IMR-90 (cell line): ENCODE measurements at regions not wholly inside any gene's neighbourhood (a gene's known extent, or its start where the extent isn't known, plus 50 kb on each side); places are given as distances from the start of the nearest gene placed in this dataset.

Experiments
- BHLHE40 ChIP-seq: fragments of 150-350 bp; IDR thresholded peaks from 2 replicates; pipeline ENCODE4 v1.6.1; 2016; ENCODE audit warnings: mild to moderate bottlenecking, low read depth, low read length
- CEBPB ChIP-seq: IDR thresholded peaks from 2 replicates; pipeline ENCODE4 v1.6.1; 2012; ENCODE audit warnings: low read depth, low read length, improper control_type of control experiment
- FOS ChIP-seq: fragments of 150-350 bp; IDR thresholded peaks from 2 replicates; pipeline ENCODE4 v1.6.1; 2016; ENCODE audit warnings: low read depth, low read length
- POLR2A ChIP-seq: IDR thresholded peaks from 2 replicates; pipeline ENCODE4 v1.6.1; 2012; ENCODE audit warnings: mild to moderate bottlenecking, low read depth, low read length
- RAD21 ChIP-seq: IDR thresholded peaks from 2 replicates; pipeline ENCODE4 v1.6.1; 2012; ENCODE audit warnings: low read length, improper control_type of control experiment
- RFX5 ChIP-seq: IDR thresholded peaks from 2 replicates; pipeline ENCODE4 v1.8.0; 2012; ENCODE audit warnings: low read depth, mild to moderate bottlenecking, low read length, moderate library complexity
- TF ChIP-seq, protein P1 (sequence below): conservative IDR thresholded peaks from 2 replicates; pipeline ENCODE4 v1.5.1; 2012; ENCODE audit warnings: mild to moderate bottlenecking, low read depth, low read length, improper control_type of control experiment
- TF ChIP-seq, protein P2 (sequence below): fragments of 150-350 bp; IDR thresholded peaks from 2 replicates; pipeline ENCODE4 v1.6.1; 2017; ENCODE audit warnings: mild to moderate bottlenecking, antibody characterized with exemption, low read length, low read depth
- TF ChIP-seq, protein P3 (sequence below): fragments of 150-350 bp; IDR thresholded peaks from 2 replicates; pipeline ENCODE4 v1.6.1; 2016; ENCODE audit warnings: low read depth, mild to moderate bottlenecking, low read length, moderate library complexity, borderline replicate concordance

DNA sequence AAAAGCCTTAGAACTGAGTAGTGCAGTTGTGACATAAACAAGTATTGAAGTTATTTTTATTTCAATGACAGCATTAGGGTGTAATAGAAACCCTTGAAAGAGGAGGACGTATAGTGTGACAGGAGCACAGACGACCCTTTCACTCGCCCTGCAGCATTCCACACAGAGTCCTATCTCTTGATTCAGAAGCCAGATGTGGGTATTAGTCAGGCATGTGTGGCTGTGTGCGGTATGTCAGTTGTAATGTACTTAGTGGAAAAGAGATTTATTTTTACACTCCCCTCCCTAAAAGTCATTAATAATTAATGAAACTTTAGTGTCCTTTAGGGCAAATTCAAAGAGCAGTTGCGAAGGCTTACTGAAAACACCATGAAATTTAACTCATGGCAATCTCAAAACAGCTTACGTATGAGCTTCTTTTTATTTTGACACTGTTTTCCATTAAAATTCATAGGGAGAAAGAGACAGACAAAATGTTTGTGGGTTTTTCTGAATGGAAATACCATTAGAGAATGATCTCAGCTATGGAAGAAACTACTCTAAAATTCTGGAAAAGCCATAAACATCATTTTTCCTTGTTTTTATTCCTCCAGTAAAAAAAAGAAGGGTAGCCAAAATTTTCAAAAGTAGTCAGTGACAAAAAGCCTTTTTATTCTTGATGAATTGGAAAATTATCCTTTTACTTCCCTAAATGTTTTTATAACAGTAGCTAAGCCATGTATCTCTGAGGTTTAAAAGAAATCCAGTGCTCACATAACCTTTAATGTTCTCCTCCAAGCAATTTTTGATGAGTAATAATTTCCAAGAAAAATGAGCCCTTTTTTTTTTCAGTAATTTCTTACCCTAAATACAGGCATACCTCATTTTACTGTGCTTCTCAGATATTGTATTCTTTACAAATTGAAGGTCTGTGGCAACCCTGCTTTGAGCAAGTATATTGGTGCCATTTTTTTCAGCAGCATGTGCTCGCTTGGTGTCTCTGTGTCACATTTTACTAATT, 84.0 kb upstream of the DSEL start:
- TF ChIP-seq, protein P1, sequence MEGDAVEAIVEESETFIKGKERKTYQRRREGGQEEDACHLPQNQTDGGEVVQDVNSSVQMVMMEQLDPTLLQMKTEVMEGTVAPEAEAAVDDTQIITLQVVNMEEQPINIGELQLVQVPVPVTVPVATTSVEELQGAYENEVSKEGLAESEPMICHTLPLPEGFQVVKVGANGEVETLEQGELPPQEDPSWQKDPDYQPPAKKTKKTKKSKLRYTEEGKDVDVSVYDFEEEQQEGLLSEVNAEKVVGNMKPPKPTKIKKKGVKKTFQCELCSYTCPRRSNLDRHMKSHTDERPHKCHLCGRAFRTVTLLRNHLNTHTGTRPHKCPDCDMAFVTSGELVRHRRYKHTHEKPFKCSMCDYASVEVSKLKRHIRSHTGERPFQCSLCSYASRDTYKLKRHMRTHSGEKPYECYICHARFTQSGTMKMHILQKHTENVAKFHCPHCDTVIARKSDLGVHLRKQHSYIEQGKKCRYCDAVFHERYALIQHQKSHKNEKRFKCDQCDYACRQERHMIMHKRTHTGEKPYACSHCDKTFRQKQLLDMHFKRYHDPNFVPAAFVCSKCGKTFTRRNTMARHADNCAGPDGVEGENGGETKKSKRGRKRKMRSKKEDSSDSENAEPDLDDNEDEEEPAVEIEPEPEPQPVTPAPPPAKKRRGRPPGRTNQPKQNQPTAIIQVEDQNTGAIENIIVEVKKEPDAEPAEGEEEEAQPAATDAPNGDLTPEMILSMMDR, result no peak
- TF ChIP-seq RFX5 (no peak), POLR2A (no peak), BHLHE40 (peak; percentile 7; the same call in 1 of the 2 replicates), CEBPB (peak; percentile 58; the same call in 1 of the 2 replicates), RAD21 (no peak), FOS (no peak)
- TF ChIP-seq, protein P2, sequence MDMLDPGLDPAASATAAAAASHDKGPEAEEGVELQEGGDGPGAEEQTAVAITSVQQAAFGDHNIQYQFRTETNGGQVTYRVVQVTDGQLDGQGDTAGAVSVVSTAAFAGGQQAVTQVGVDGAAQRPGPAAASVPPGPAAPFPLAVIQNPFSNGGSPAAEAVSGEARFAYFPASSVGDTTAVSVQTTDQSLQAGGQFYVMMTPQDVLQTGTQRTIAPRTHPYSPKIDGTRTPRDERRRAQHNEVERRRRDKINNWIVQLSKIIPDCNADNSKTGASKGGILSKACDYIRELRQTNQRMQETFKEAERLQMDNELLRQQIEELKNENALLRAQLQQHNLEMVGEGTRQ, result no peak
- TF ChIP-seq, protein P3, sequence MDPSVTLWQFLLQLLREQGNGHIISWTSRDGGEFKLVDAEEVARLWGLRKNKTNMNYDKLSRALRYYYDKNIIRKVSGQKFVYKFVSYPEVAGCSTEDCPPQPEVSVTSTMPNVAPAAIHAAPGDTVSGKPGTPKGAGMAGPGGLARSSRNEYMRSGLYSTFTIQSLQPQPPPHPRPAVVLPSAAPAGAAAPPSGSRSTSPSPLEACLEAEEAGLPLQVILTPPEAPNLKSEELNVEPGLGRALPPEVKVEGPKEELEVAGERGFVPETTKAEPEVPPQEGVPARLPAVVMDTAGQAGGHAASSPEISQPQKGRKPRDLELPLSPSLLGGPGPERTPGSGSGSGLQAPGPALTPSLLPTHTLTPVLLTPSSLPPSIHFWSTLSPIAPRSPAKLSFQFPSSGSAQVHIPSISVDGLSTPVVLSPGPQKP, result no peak
